Natural killer cell (primary cell): ENCODE measurements at regions not wholly inside any gene's neighbourhood (a gene's known extent, or its start where the extent isn't known, plus 50 kb on each side); places are given as distances from the start of the nearest gene placed in this dataset.

ENCODE experiments used
- ATAC-seq, 3 donors: fragments of 150-1000 bp in 2 of 3; fragments of 200-7000 bp in 1 of 3; cut with Tn5 transposase; 1 replicate in 1 of 3; 2 replicates in 2 of 3; pipeline ENCODE4 v1.10.0; 2021; ENCODE audit warnings: mild to moderate bottlenecking in 2 of 3, moderate library complexity in 2 of 3
- DNase-seq, 2 donors: peaks; one replicate each; pipeline versions ENCODE4 v3.0.0 to v3.0.0-alpha.2; 2013 to 2021; ENCODE audit warnings: mixed read lengths in 1 of 2
- H3K27ac ChIP-seq: one replicate; pipeline ENCODE4 v1.5.1; 2013; ENCODE audit warnings: mild to moderate bottlenecking, low read length
- H3K27me3 ChIP-seq: one replicate; pipeline ENCODE4 v1.6.1; 2013; ENCODE audit warnings: low read length; ENCODE audit not compliant: control insufficient read depth, insufficient read depth
- H3K36me3 ChIP-seq: one replicate; pipeline ENCODE4 v1.6.1; 2013; ENCODE audit warnings: low read length; ENCODE audit not compliant: control insufficient read depth, insufficient read depth
- H3K4me1 ChIP-seq: one replicate; pipeline ENCODE4 v1.6.1; 2013; ENCODE audit warnings: low read length; ENCODE audit not compliant: control insufficient read depth, insufficient read depth
- H3K4me3 ChIP-seq: one replicate; pipeline ENCODE4 v1.5.1; 2013; ENCODE audit warnings: low read length
- H3K9me3 ChIP-seq: one replicate; pipeline ENCODE4 v1.6.1; 2013; ENCODE audit warnings: low read length; ENCODE audit not compliant: control insufficient read depth, insufficient read depth
- H3K27ac Mint-ChIP-seq, 2 donors: one replicate each; pipeline ENCODE4 v1.8.0; 2022; ENCODE audit warnings: mild to moderate bottlenecking in 2 of 2, mixed read lengths in 2 of 2, moderate library complexity in 1 of 2
- H3K27me3 Mint-ChIP-seq, 2 donors: one replicate each; pipeline ENCODE4 v1.8.0; 2022; ENCODE audit warnings: low read depth in 2 of 2, mixed read lengths in 2 of 2
- H3K36me3 Mint-ChIP-seq: one replicate; pipeline ENCODE4 v1.8.0; 2022; ENCODE audit warnings: mixed read lengths
- H3K4me1 Mint-ChIP-seq, 2 donors: one replicate each; pipeline ENCODE4 v1.8.0; 2022; ENCODE audit warnings: mixed read lengths in 2 of 2
- H3K4me3 Mint-ChIP-seq: one replicate; pipeline ENCODE4 v1.8.0; 2022; ENCODE audit warnings: mild to moderate bottlenecking, moderate library complexity, mixed read lengths
- H3K9me3 Mint-ChIP-seq, 2 donors: one replicate each; pipeline ENCODE4 v1.8.0; 2022; ENCODE audit warnings: mixed read lengths in 2 of 2
- CTCF ChIP-seq: fragments of 200-600 bp; IDR thresholded peaks from one replicate; pipeline ENCODE4 v1.8.0; 2022; ENCODE audit warnings: antibody characterized with exemption
- WGBS: methylation state at CpG from one replicate; pipeline ENCODE4 v1.1.7; 2013; ENCODE audit warnings: missing lambda C conversion rate; ENCODE audit not compliant: insufficient coverage; 5-methylcytosine and 5-hydroxymethylcytosine counted together
- intact Hi-C: fragments of 100-400 bp; cut with micrococcal nuclease; formaldehyde crosslinking; loops from one replicate; pipeline ENCODE4 v1.14.2; 2022

GRCh38 chr2:235238537-235238936 is 255.3 kb upstream of the AGAP1 start:
- Mint-ChIP-seq H3K27me3 (peaks cover 27 to 29% of the 10 kb centered on the region in 2 donors), H3K4me1 (no peaks in the 10 kb centered on the region), H3K36me3 (no peaks in the 10 kb centered on the region), H3K27ac (no peak overlapping the region), H3K9me3 (no peaks in the 10 kb centered on the region), H3K4me3 (no peak overlapping the region)
- DNase-seq (no peak), ATAC-seq (no peak)
- no peaks in the 10 kb centered on the region for H3K9me3 ChIP-seq
- TF ChIP-seq CTCF: no peak
- H3K27me3 ChIP-seq: peaks cover 5% of the 10 kb centered on the region
- no peak overlapping the region for H3K27ac ChIP-seq
- 35% methylated on average over 3 of the region's 3 CpGs for WGBS
- H3K36me3 ChIP-seq: no peaks in the 10 kb centered on the region
- no peak overlapping the region for H3K4me3 ChIP-seq
- no peaks in the 10 kb centered on the region for H3K4me1 ChIP-seq
- intact Hi-C loops: no loop called here

DNA sequence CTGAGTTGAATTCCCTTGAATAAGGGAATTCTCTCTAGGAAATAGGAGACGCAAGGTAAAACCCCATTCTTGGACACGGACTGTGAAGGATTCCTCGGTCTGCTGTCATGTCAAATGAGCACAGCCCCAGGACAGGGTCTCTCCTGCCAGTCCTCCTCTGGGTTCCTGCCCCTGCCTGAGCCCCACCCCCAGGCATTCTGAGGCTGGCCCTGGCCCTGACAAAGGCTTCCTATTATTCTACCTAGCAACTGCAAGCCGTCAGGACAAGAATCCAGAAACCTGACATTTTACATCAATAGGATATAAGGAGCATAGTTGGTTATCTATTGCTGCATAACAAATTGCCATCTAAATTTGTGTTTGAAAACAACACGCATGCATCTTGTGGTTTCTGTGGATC is 253.3 kb upstream of the AGAP1 start:
- H3K4me1 ChIP-seq: no peaks in the 10 kb centered on the region
- no peak overlapping the region for H3K27ac ChIP-seq
- DNase-seq (no peak), ATAC-seq (no peak)
- H3K27me3 ChIP-seq: peaks cover 5% of the 10 kb centered on the region
- Mint-ChIP-seq H3K27ac (no peak overlapping the region), H3K27me3 (peaks cover 27 to 29% of the 10 kb centered on the region in 2 donors), H3K4me1 (no peaks in the 10 kb centered on the region), H3K9me3 (no peaks in the 10 kb centered on the region), H3K36me3 (no peaks in the 10 kb centered on the region), H3K4me3 (no peak overlapping the region)
- no peak overlapping the region for H3K4me3 ChIP-seq
- H3K9me3 ChIP-seq: no peaks in the 10 kb centered on the region
- H3K36me3 ChIP-seq: no peaks in the 10 kb centered on the region
- intact Hi-C loops: no loop called here
- no peak for TF ChIP-seq CTCF
- 66% methylated on average over 4 of the region's 5 CpGs for WGBS

DNA sequence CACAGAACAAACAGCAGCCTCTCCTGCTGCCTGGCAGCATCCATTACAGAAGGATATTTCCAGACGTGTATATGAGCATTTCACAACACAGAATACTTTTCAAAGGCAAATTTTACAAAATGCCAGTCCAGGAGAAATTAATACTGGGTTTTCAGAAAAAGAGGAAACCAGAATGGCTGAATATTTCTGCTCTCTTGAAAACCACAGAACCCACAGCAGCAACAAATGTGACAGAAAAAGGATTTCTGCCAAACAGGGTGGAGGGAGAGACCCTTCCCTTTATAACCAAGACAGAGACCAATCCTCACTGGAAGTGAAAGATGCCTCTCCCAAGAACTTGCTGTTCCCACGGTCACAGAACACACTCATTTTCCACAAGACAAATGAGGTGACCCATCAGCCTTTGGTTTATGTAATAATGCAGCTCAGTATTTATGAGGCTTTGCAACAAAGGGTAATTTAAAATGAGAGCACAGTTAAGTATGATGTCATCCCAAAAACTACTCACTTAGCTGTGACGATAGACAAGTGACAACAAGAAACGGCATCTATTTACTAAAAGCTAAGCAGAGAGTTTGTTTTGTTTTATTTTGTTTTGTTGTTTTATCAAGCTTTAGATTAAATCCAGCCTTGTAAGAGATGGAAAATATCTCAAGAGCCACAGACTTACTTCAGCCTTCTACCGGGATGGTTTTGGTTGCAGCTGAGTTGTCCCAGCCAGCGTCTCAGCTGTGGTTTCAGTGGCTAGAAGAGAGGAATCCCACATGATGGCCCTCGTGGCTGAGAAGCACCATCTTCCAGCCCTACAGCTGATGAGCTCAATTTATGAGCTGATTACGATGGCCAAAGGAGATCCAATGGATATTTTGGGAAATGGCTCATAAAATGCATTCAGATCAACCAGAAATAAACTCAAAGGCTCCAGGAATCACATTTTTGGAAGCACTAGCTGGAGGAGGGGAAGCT is 249.3 kb upstream of the AGAP1 start:
- intact Hi-C loops: no loop called here
- ATAC-seq (no peak), DNase-seq (no peak)
- H3K27me3 ChIP-seq: peaks cover 2% of the 10 kb centered on the region
- Mint-ChIP-seq H3K4me3 (no peak overlapping the region), H3K9me3 (no peaks in the 10 kb centered on the region), H3K4me1 (no peaks in the 10 kb centered on the region), H3K36me3 (no peaks in the 10 kb centered on the region), H3K27ac (no peak overlapping the region), H3K27me3 (peaks cover 23 to 42% of the 10 kb centered on the region in 2 donors)
- WGBS: 22% methylated on average over 6 of the region's 8 CpGs
- no peaks in the 10 kb centered on the region for H3K36me3 ChIP-seq
- no peak overlapping the region for H3K27ac ChIP-seq
- no peaks in the 10 kb centered on the region for H3K4me1 ChIP-seq
- H3K4me3 ChIP-seq: no peak overlapping the region
- H3K9me3 ChIP-seq: no peaks in the 10 kb centered on the region
- no peak for TF ChIP-seq CTCF
